ENCODE measurements at regions not wholly inside any gene's neighbourhood (a gene's known extent, or its start where the extent isn't known, plus 50 kb on each side); places are given as distances from the start of the nearest gene placed in this dataset.

DNA sequence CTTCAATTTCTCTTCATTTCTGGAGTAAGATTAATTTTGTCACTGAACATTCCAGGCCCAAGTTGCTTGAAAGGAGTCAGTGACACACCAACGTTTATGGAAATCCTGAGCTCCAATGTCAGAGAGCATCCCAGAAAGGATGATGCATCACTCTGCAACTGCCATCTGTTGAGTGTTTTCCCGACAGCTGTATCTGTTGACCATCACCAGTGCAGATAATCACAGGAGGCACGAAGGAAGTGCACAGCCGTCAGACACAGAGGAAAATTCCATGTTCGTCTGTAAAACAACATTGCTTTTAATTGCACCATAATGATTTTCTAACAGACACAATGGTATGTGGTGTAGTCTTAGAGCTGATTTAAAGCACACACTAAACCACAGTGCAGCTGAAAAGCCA is 376.7 kb upstream of the ADGRL2 start:
- Histone ChIP-seq H3K27me3 (no peaks in the 10 kb centered on the region), H3K4me3 (no peak overlapping the region), H3K36me3 (no peaks in the 10 kb centered on the region), H3K9me3 (no peaks in the 10 kb centered on the region), H3K4me1 (peaks cover 0 to 10% (median 8%) of the 10 kb centered on the region in 9 donors), H3K27ac (no peak overlapping the region)
- DNase-seq (no peak), ATAC-seq (peak in 3 of 8 donors; percentile 14 to 63 (median 49))
- intact Hi-C loops (cut with DNase I) = no loop called here
- WGBS, 2 donors = 15 to 31% methylated on average over 5 of the region's 5 CpGs
- TF ChIP-seq, protein P1, sequence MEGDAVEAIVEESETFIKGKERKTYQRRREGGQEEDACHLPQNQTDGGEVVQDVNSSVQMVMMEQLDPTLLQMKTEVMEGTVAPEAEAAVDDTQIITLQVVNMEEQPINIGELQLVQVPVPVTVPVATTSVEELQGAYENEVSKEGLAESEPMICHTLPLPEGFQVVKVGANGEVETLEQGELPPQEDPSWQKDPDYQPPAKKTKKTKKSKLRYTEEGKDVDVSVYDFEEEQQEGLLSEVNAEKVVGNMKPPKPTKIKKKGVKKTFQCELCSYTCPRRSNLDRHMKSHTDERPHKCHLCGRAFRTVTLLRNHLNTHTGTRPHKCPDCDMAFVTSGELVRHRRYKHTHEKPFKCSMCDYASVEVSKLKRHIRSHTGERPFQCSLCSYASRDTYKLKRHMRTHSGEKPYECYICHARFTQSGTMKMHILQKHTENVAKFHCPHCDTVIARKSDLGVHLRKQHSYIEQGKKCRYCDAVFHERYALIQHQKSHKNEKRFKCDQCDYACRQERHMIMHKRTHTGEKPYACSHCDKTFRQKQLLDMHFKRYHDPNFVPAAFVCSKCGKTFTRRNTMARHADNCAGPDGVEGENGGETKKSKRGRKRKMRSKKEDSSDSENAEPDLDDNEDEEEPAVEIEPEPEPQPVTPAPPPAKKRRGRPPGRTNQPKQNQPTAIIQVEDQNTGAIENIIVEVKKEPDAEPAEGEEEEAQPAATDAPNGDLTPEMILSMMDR (IDR thresholded peaks at IDR 0.05) = no peak

DNA sequence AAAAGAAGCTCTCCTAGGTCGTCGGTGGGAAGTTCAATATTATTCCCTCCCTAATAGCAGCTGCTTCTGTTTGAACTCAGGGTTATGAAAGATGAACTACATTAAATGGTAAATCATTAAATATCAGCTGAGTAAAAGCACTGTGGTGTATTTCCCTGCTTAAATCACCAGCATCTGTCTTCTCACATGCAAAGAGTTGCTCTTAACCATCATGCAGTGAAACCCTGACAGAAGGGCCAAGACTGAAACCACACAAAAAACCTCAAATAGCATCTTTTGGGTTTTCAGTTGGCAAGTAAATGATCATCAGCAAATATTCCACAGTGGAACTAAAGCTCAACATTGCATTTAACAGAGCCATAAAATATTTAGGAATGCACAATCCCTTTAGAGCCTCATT is 380.0 kb upstream of the ADGRL2 start:
- ATAC-seq (no peak), DNase-seq (no peak)
- Histone ChIP-seq H3K27ac (no peak overlapping the region), H3K36me3 (no peaks in the 10 kb centered on the region), H3K27me3 (no peaks in the 10 kb centered on the region), H3K4me3 (no peak overlapping the region), H3K9me3 (no peaks in the 10 kb centered on the region), H3K4me1 (peaks cover 0 to 10% (median 8%) of the 10 kb centered on the region in 9 donors)
- TF ChIP-seq, protein P1 (IDR thresholded peaks at IDR 0.05) = no peak
- WGBS, 2 donors = 87 to 96% methylated on average over 2 of the region's 2 CpGs
- intact Hi-C loops (cut with DNase I) = no loop called here

DNA sequence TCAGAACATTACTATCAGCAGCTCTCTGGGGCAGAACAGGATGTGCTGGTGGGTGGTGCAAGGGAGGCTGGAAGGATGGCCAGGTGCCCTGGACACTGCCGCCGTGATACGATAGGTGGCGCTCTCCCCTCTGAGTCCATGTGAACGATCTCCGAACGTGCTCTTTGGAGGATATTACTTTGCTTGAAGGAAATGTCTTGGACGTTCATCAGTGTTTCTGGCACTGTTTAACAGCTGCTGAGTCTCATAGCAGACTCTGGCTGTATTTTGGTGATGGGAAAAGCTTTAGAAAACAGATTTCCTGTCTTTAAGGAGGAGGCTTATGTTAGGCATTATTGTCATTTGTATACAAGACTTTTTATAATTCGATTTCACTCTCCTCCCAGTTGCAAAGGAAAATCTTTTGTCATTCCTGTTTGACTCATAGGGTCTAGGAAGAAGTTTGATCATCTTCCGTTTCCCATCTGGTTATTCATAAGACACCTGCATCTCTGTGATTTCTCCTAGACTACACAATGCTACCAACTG is 386.2 kb upstream of the ADGRL2 start:
- intact Hi-C loops (cut with DNase I) = loop anchor here in 7 of 10 donors (2.0 to 10.0 kb wide), 11 partner anchors 78 to 390 kb away; partner anchors contain the start of gene ADGRL2 (in 6 of the 7)
- peak overlapping the region in 9 of 10 donors; percentile 15 to 71 (median 46) for H3K27ac ChIP-seq

DNA sequence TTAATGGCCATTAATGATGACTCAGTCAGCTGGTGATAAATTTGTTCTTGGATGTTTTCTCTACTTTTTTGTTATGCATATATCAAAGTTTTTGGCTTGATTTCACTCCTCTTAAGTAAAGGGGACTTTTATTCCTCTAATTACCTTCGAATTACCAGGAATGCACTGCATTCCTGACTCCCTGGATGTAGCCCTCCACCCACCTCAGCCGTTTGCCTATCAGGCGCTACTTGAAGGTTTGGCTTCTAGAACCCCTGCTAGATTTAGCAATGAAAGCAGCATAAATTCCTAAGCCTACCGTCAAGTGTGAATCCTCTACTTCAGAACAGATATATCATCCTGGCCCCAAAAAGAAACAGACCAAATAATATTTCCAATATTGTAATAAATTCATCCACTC is 387.8 kb upstream of the ADGRL2 start:
- no peak overlapping the region for H3K27ac ChIP-seq
- H3K9me3 ChIP-seq = no peaks in the 10 kb centered on the region
- DNase-seq (no peak), ATAC-seq (no peak)
- TF ChIP-seq, protein P1 (IDR thresholded peaks at IDR 0.05) = no peak
- WGBS, 2 donors = 66 to 75% methylated on average over 4 of the region's 4 CpGs
- H3K27me3 ChIP-seq = no peaks in the 10 kb centered on the region
- no peaks in the 10 kb centered on the region for H3K36me3 ChIP-seq
- H3K4me3 ChIP-seq = no peak overlapping the region
- peaks cover 0 to 49% (median 18%) of the 10 kb centered on the region in 9 donors for H3K4me1 ChIP-seq
- intact Hi-C loops (cut with DNase I) = loop anchor here in 7 of 10 donors (5.0 to 10.0 kb wide), 9 partner anchors 79 to 392 kb away; partner anchors contain the start of gene ADGRL2 (in 4 of the 7)

More for the DNA sequence above, 386.2 kb upstream of the ADGRL2 start:
- Histone ChIP-seq H3K4me3 (no peak overlapping the region), H3K36me3 (no peaks in the 10 kb centered on the region), H3K4me1 (peaks cover 0 to 40% (median 18%) of the 10 kb centered on the region in 9 donors), H3K27me3 (no peaks in the 10 kb centered on the region), H3K9me3 (no peaks in the 10 kb centered on the region)
- WGBS, 2 donors = 14 to 18% methylated on average over 10 of the region's 10 CpGs
- ATAC-seq (peak; percentile 84 to 94 (median 92)), DNase-seq (peak; percentile 82 to 83)
- TF ChIP-seq, protein P1 (IDR thresholded peaks at IDR 0.05) = peak; percentile 61 to 95 (median 91)
